Ishikawa (cell line): ENCODE measurements at regions not wholly inside any gene's neighbourhood (a gene's known extent, or its start where the extent isn't known, plus 50 kb on each side); places are given as distances from the start of the nearest gene placed in this dataset.

Experiments
- CEBPB ChIP-seq: IDR thresholded peaks from 2 replicates; pipeline ENCODE4 v1.6.1; 2012
- EP300 ChIP-seq: IDR thresholded peaks from 2 replicates; pipeline ENCODE4 v1.6.1; 2012; ENCODE audit warnings: borderline replicate concordance
- TF ChIP-seq, protein P1 (sequence below): IDR thresholded peaks from 2 replicates; pipeline ENCODE4 v1.6.1; 2012; ENCODE audit warnings: low read depth, mild to moderate bottlenecking
- TF ChIP-seq, protein P2 (sequence below): IDR thresholded peaks from 2 replicates; pipeline ENCODE4 v1.6.1; 2012

DNA sequence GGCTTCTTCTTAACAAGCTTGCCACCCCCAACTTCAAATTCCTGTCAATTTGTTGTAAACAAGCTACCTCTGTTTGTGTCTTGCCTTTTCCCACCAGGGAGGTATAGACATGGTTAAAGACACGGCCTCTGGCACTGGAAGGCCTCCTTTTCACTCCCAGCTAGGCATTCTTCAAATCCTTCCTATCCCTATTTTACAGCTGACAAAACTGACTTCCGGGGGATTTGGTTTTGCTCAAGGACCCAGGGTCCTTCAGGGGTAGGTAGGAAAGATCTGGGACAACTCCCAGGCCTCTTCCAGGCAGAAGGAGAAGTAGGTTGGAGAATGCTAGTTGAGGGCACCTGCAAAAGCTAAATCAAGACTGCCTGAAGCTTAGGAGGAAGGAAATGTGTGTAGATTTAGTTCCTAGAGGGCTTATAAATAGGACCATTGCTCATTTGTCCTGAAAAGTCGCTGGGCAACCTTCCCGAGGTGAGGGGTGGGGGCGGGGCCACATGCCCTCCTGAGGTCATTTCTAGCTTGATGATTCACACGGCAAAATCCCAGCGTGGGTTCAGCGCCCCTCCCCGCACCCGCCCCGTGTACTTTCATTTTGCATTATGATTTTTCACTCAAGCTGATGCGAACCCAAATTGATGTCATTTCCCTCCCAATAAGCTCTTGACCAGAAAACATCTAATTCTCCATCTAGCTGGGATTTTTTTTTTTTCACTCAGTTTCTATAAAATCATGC lies 365.5 kb downstream of the SHQ1 start:
- TF ChIP-seq, protein P1, sequence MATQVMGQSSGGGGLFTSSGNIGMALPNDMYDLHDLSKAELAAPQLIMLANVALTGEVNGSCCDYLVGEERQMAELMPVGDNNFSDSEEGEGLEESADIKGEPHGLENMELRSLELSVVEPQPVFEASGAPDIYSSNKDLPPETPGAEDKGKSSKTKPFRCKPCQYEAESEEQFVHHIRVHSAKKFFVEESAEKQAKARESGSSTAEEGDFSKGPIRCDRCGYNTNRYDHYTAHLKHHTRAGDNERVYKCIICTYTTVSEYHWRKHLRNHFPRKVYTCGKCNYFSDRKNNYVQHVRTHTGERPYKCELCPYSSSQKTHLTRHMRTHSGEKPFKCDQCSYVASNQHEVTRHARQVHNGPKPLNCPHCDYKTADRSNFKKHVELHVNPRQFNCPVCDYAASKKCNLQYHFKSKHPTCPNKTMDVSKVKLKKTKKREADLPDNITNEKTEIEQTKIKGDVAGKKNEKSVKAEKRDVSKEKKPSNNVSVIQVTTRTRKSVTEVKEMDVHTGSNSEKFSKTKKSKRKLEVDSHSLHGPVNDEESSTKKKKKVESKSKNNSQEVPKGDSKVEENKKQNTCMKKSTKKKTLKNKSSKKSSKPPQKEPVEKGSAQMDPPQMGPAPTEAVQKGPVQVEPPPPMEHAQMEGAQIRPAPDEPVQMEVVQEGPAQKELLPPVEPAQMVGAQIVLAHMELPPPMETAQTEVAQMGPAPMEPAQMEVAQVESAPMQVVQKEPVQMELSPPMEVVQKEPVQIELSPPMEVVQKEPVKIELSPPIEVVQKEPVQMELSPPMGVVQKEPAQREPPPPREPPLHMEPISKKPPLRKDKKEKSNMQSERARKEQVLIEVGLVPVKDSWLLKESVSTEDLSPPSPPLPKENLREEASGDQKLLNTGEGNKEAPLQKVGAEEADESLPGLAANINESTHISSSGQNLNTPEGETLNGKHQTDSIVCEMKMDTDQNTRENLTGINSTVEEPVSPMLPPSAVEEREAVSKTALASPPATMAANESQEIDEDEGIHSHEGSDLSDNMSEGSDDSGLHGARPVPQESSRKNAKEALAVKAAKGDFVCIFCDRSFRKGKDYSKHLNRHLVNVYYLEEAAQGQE = no peak
- TF ChIP-seq EP300 (no peak), CEBPB (no peak)
- TF ChIP-seq, protein P2, sequence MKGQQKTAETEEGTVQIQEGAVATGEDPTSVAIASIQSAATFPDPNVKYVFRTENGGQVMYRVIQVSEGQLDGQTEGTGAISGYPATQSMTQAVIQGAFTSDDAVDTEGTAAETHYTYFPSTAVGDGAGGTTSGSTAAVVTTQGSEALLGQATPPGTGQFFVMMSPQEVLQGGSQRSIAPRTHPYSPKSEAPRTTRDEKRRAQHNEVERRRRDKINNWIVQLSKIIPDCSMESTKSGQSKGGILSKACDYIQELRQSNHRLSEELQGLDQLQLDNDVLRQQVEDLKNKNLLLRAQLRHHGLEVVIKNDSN = no peak
